Naive thymus-derived CD4-positive, alpha-beta T cell (primary cell): ENCODE measurements at regions not wholly inside any gene's neighbourhood (a gene's known extent, or its start where the extent isn't known, plus 50 kb on each side); places are given as distances from the start of the nearest gene placed in this dataset.
"Not testable (repeated sequence)": the region's sequence is repeated elsewhere in the genome, so short reads cannot be mapped to it uniquely, and the experiment has no call there.

Experiments used
- ATAC-seq: fragments of 150-1000 bp; cut with Tn5 transposase; 2 replicates; pipeline ENCODE4 v1.10.0; 2021; ENCODE audit warnings: mild to moderate bottlenecking, moderate library complexity
- CTCF ChIA-PET: fragments of 350-600 bp; sonication (Branson Sonifier 250); formaldehyde crosslinking; loops from one replicate; lab custom pipeline; 2021; ENCODE audit warnings: antibody characterized with exemption; lab: Charles Lee
- POLR2A ChIA-PET: fragments of 350-600 bp; sonication (Branson Sonifier 250); formaldehyde crosslinking; loops from one replicate; lab custom pipeline; 2021; ENCODE audit warnings: antibody characterized with exemption, inconsistent platforms; lab: Charles Lee
- DNase-seq, 9 donors: peaks; one replicate each; pipeline versions ENCODE4 v3.0.0 to v3.0.0-alpha.2; 2020 to 2022; ENCODE audit warnings: mixed read lengths in 1 of 9
- H3K27ac ChIP-seq: one replicate; pipeline ENCODE4 v1.7.0; 2013; ENCODE audit warnings: mild to moderate bottlenecking, low read depth, low read length, moderate library complexity
- H3K27me3 ChIP-seq, 2 donors: one replicate each; pipeline ENCODE4 v1.7.0; 2013; ENCODE audit warnings: low read length in 2 of 2, mild to moderate bottlenecking in 2 of 2, moderate library complexity in 2 of 2; ENCODE audit not compliant: control insufficient read depth in 2 of 2, insufficient read depth in 2 of 2
- H3K36me3 ChIP-seq, 3 experiments: 1 replicate in 2 of 3; 2 replicates in 1 of 3; pipeline ENCODE4 v1.7.0; 2013; ENCODE audit warnings: low read length in 3 of 3, mild to moderate bottlenecking in 3 of 3, moderate library complexity in 1 of 3; ENCODE audit not compliant: insufficient read depth in 3 of 3, control insufficient read depth in 2 of 3
- H3K4me1 ChIP-seq, 2 donors: one replicate each; pipeline ENCODE4 v1.7.0; 2013; ENCODE audit warnings: low read length in 2 of 2, mild to moderate bottlenecking in 2 of 2, moderate library complexity in 1 of 2; ENCODE audit not compliant: control insufficient read depth in 2 of 2, insufficient read depth in 2 of 2
- H3K4me3 ChIP-seq: 2 replicates; pipeline ENCODE4 v1.7.0; 2013; ENCODE audit warnings: mild to moderate bottlenecking, low read length
- H3K9me3 ChIP-seq, 3 experiments: 1 replicate in 2 of 3; 2 replicates in 1 of 3; pipeline ENCODE4 v1.7.0; 2013; ENCODE audit warnings: low read length in 3 of 3; ENCODE audit not compliant: control insufficient read depth in 2 of 3
- H3K27ac Mint-ChIP-seq, 9 donors: one replicate each; pipeline ENCODE4 v1.8.0; 2020 to 2022; ENCODE audit warnings: mixed read lengths in 9 of 9, mild to moderate bottlenecking in 8 of 9, moderate library complexity in 5 of 9, inconsistent platforms in 2 of 9
- H3K27me3 Mint-ChIP-seq, 5 donors: one replicate each; pipeline ENCODE4 v1.8.0; 2021 to 2022; ENCODE audit warnings: mixed read lengths in 5 of 5, mild to moderate bottlenecking in 1 of 5
- H3K36me3 Mint-ChIP-seq, 5 donors: one replicate each; pipeline ENCODE4 v1.8.0; 2020 to 2022; ENCODE audit warnings: mixed read lengths in 5 of 5, mild to moderate bottlenecking in 3 of 5, inconsistent platforms in 1 of 5
- H3K4me1 Mint-ChIP-seq, 7 donors: one replicate each; pipeline ENCODE4 v1.8.0; 2020 to 2022; ENCODE audit warnings: mixed read lengths in 7 of 7, mild to moderate bottlenecking in 3 of 7, inconsistent platforms in 1 of 7
- H3K4me3 Mint-ChIP-seq, 10 donors: one replicate each; pipeline ENCODE4 v1.8.0; 2020 to 2022; ENCODE audit warnings: mild to moderate bottlenecking in 10 of 10, mixed read lengths in 10 of 10, moderate library complexity in 6 of 10, inconsistent platforms in 2 of 10
- H3K9me3 Mint-ChIP-seq, 11 donors: one replicate each; pipeline ENCODE4 v1.8.0; 2020 to 2022; ENCODE audit warnings: mixed read lengths in 11 of 11, mild to moderate bottlenecking in 4 of 11, inconsistent platforms in 1 of 11, moderate library complexity in 1 of 11
- intact Hi-C, 2 donors: fragments of 100-400 bp; cut with micrococcal nuclease; formaldehyde crosslinking; loops; one replicate each; pipeline ENCODE4 v1.15.1; 2023

DNA sequence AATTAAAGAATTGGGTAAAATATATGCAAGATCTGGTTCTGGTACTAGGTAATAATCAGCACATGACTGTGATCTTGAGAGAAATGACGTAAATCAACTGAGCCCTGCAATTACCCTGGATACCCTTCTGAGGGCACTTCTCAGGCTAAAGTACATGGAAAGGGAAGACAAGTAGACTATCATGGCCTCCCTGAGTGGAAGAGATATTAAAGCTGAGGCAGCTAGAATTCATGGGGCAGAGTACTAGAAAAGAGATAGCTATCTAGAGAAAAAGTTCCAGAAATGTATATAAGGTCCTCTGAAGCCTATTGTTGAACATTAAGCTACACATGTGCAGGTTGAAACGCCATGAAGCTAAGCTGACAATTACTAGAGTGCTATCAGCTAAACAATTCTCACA is 249.6 kb downstream of the NKX6-1 start:
- intact Hi-C loops, result no loop called here
- POLR2A ChIA-PET, result no interaction called here
- CTCF ChIA-PET, result no interaction called here

DNA sequence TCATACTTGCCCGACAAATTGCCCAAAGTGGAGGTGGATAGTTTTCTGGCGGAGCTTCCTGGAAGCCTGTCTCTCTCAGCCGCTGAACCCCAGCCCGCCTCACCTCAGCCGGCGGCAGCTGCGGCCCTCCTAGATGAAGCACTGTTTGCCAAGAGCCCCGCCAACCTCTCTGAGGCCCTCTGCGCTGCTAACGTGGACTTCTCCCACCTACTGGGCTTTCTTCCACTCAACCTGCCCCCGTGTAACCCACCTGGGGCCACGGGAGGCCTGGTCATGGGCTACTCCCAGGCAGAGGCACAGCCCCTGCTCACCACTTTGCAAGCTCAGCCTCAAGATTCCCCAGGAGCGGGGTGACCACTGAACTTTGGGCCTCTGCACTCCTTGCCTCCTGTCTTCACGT is 254.1 kb downstream of the NKX6-1 start:
- H3K4me3 Mint-ChIP-seq, H3K4me1 Mint-ChIP-seq, H3K9me3 Mint-ChIP-seq, H3K4me3 ChIP-seq, ATAC-seq, H3K27me3 ChIP-seq, POLR2A ChIA-PET, H3K4me1 ChIP-seq, intact Hi-C loops, CTCF ChIA-PET, H3K27ac ChIP-seq, H3K9me3 ChIP-seq, H3K36me3 Mint-ChIP-seq, DNase-seq, H3K27ac Mint-ChIP-seq, H3K36me3 ChIP-seq: not testable (repeated sequence)
- peaks cover 0 to 13% (median 0%) of the 10 kb centered on the region in 5 donors for H3K27me3 Mint-ChIP-seq

More for the DNA sequence above, 249.6 kb downstream of the NKX6-1 start:
- Histone ChIP-seq H3K27ac (no peak overlapping the region), H3K9me3 (no peaks in the 10 kb centered on the region), H3K27me3 (no peaks in the 10 kb centered on the region), H3K4me3 (no peak overlapping the region), H3K36me3 (no peaks in the 10 kb centered on the region), H3K4me1 (no peaks in the 10 kb centered on the region)
- Mint-ChIP-seq H3K27ac (no peak overlapping the region), H3K4me1 (no peaks in the 10 kb centered on the region), H3K27me3 (peaks cover 0 to 13% (median 0%) of the 10 kb centered on the region in 5 donors), H3K9me3 (peaks cover 0 to 13% (median 4%) of the 10 kb centered on the region in 11 donors), H3K4me3 (no peak overlapping the region), H3K36me3 (no peaks in the 10 kb centered on the region)
- ATAC-seq (no peak), DNase-seq (no peak)

DNA sequence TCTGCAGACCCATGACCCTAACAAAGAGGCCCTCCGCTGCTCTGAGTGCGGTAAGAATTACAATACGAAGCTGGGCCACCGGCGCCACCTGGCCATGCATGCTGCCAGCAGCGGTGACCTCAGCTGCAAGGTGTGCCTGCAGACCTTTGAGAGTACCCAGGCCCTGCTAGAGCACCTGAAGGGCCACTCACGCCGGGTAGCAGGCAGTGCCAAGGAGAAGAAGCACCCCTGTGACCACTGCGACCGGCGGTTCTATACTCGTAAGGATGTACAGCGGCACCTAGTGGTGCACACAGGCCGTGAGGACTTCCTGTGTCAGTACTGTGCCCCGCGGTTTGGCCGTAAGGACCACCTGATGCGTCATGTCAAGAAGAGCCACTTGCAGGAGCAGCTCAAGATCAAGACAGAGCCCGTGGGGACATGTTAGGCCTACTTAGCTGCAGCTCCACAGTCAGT is 254.7 kb downstream of the NKX6-1 start:
- peaks cover 0 to 13% (median 0%) of the 10 kb centered on the region in 5 donors for H3K27me3 Mint-ChIP-seq

DNA sequence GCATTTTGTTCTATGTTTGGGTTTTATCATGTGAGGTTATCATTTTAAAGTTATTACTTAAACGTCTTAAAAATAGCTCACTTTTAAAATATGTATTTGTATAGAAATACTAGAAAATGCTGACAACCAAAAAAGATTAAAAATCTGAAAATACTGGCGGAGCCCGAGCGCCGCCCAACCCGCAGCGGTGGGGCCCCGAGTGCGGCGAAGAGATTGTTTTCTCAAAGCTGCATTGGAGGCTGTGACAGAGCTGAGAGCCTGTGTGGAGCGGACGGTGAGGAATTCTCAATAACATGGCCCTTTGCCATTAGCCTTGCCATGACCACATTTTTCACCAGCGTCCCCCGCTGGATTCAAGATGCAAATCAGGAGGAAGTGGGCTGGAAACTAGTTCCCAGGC is 255.4 kb downstream of the NKX6-1 start:
- Histone ChIP-seq H3K27me3 (no peaks in the 10 kb centered on the region), H3K9me3 (no peaks in the 10 kb centered on the region), H3K4me1 (no peaks in the 10 kb centered on the region), H3K36me3 (no peaks in the 10 kb centered on the region), H3K27ac (no peak overlapping the region), H3K4me3 (no peak overlapping the region)
- intact Hi-C loops, result no loop called here
- Mint-ChIP-seq H3K36me3 (no peaks in the 10 kb centered on the region), H3K4me3 (no peak overlapping the region), H3K27me3 (peaks cover 0 to 13% (median 0%) of the 10 kb centered on the region in 5 donors), H3K9me3 (peaks cover 0 to 9% (median 4%) of the 10 kb centered on the region in 11 donors), H3K27ac (no peak overlapping the region), H3K4me1 (no peaks in the 10 kb centered on the region)
- POLR2A ChIA-PET, result no interaction called here
- CTCF ChIA-PET, result no interaction called here
- ATAC-seq (no peak), DNase-seq (no peak)

More for the DNA sequence above, 254.7 kb downstream of the NKX6-1 start:
- ATAC-seq, H3K27ac ChIP-seq, DNase-seq, intact Hi-C loops, H3K4me3 ChIP-seq, H3K36me3 ChIP-seq, H3K9me3 Mint-ChIP-seq, H3K27me3 ChIP-seq, POLR2A ChIA-PET, H3K27ac Mint-ChIP-seq, H3K36me3 Mint-ChIP-seq, H3K4me3 Mint-ChIP-seq, H3K4me1 Mint-ChIP-seq, CTCF ChIA-PET, H3K4me1 ChIP-seq, H3K9me3 ChIP-seq: not testable (repeated sequence)

DNA sequence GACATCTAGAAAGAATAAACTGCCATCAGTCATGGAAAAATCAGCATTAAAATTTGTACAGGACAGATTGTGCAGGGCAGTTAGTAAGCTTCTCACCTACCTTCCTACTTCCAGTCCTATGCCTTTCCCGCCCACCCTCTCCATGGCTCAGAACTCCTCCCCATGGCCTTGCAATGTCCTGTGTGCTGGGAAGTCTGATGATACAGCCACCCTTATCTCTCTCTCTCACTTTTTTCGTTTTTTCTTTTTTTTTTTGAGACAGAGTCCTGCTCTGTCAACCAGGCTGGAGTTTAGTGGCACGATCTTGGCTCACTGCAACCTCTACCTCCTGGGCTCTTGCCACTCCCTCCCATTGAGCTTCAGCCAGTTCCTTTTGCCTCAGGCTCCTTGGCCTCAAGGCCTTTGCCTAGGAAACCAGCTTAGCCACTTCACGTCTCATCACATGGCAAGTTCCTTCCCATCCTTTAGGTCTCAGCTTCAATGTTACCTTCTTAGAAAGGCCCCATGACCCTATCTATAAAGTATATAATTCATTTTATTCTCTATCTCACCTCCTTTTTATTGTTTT is 259.7 kb downstream of the NKX6-1 start:
- Mint-ChIP-seq H3K4me1 (no peaks in the 10 kb centered on the region), H3K27ac (no peak overlapping the region), H3K4me3 (no peak overlapping the region)

DNA sequence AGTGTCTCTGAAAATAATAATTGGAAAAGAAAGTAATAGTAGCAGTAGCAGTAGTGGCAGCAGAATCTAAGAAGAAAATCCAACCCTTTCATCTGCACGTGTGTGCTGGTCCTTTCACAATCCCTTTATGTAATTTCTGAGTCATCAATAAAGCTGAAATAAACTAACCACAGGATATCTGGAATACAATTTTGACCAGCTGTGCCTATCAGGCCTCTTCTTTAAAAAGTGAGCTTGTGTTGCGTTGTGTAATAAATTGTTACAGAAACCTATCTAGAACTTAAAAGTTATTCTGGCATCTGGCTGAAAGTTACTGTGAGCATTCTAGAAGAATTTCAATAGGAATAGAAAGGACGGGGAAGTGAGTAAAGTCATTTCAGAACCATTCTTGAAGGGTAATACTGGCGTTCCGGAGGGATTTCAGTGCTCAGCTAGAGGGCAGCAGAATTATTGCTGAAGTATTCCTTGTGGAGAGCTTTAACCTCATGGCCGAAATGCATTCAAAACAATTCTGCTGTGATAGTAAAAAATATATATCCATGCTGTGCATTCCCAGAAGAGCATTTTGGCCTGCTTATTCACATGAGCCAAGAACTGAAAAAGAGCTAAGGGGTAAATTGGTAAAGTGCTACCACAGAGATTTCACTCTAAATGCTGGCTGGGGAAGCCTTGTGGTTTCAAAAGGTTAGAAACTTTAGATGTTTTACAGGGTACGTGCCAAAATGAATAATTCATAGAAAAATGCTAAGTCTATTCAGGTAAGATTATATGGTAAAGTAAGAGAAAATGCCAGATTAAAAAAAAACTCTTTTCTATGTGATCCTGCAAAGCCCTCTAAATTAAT is 260.6 kb downstream of the NKX6-1 start:
- no peak overlapping the region for H3K27ac Mint-ChIP-seq
- H3K27me3 Mint-ChIP-seq, result no peaks in the 10 kb centered on the region
- no peaks in the 10 kb centered on the region for H3K9me3 ChIP-seq
- DNase-seq (no peak), ATAC-seq (no peak)
- intact Hi-C loops, result no loop called here
- H3K9me3 Mint-ChIP-seq, result peaks cover 0 to 9% (median 0%) of the 10 kb centered on the region in 11 donors
- no peaks in the 10 kb centered on the region for H3K4me1 Mint-ChIP-seq
- H3K27ac ChIP-seq, result no peak overlapping the region
- ChIA-PET CTCF (no interaction called here), POLR2A (no interaction called here)
- no peak overlapping the region for H3K4me3 Mint-ChIP-seq
- no peaks in the 10 kb centered on the region for H3K27me3 ChIP-seq
- no peak overlapping the region for H3K4me3 ChIP-seq
- no peaks in the 10 kb centered on the region for H3K36me3 ChIP-seq
- H3K4me1 ChIP-seq, result no peaks in the 10 kb centered on the region
- no peaks in the 10 kb centered on the region for H3K36me3 Mint-ChIP-seq

More for the DNA sequence above, 259.7 kb downstream of the NKX6-1 start:
- Mint-ChIP-seq H3K27me3 (no peaks in the 10 kb centered on the region), H3K9me3 (peaks cover 0 to 9% (median 0%) of the 10 kb centered on the region in 11 donors), H3K36me3 (no peaks in the 10 kb centered on the region)
- CTCF ChIA-PET, result no interaction called here
- no peak overlapping the region for H3K27ac ChIP-seq
- no peak for DNase-seq
- intact Hi-C loops, result no loop called here
- H3K4me3 ChIP-seq, result no peak overlapping the region
- no peaks in the 10 kb centered on the region for H3K4me1 ChIP-seq
- POLR2A ChIA-PET, result no interaction called here
- ATAC-seq, result no peak
- H3K36me3 ChIP-seq, result no peaks in the 10 kb centered on the region
- H3K9me3 ChIP-seq, result no peaks in the 10 kb centered on the region
- H3K27me3 ChIP-seq, result no peaks in the 10 kb centered on the region

DNA sequence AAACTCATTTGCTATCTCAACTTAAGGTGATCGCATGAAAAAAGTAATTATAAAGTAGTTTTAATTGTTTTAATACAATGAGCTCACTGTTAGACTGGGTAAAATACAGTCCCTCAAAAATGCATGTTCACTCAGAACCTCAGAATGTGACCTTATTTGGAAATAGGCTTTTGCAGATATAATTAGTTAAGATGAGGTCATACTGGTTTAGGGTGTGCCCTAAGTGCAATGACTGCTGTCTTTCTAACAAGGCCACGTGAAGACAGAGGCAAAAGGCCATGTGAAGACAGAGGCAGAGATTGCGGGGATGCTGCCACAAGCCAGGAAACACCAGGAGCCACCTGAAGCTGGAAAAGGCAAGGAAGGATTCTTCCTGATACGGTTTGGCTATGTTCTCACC is 262.1 kb downstream of the NKX6-1 start:
- Histone ChIP-seq H3K27ac (no peak overlapping the region), H3K27me3 (no peaks in the 10 kb centered on the region), H3K36me3 (no peaks in the 10 kb centered on the region), H3K4me3 (no peak overlapping the region), H3K4me1 (no peaks in the 10 kb centered on the region), H3K9me3 (no peaks in the 10 kb centered on the region)
- no peaks in the 10 kb centered on the region for H3K36me3 Mint-ChIP-seq
- H3K27ac Mint-ChIP-seq, result no peak overlapping the region
- peaks cover 0 to 7% (median 0%) of the 10 kb centered on the region in 5 donors for H3K27me3 Mint-ChIP-seq
- H3K9me3 Mint-ChIP-seq, result peaks cover 0 to 3% (median 0%) of the 10 kb centered on the region in 11 donors
- H3K4me3 Mint-ChIP-seq, result no peak overlapping the region
- H3K4me1 Mint-ChIP-seq, result no peaks in the 10 kb centered on the region
- ATAC-seq (no peak), DNase-seq (no peak)
- POLR2A ChIA-PET, result no interaction called here
- intact Hi-C loops, result no loop called here
- CTCF ChIA-PET, result no interaction called here
